Panc1 (cell line): ENCODE measurements at regions not wholly inside any gene's neighbourhood (a gene's known extent, or its start where the extent isn't known, plus 50 kb on each side); places are given as distances from the start of the nearest gene placed in this dataset.

Experiments
- ATAC-seq: fragments of 200-7000 bp; cut with Tn5 transposase; 2 replicates; pipeline ENCODE4 v1.9.1; 2020; ENCODE audit warnings: mild to moderate bottlenecking, moderate library complexity
- BruUV-seq: library from RNA; stranded (reverse); fragments of 400-500 nt; replicated peaks from 2 replicates; lab custom pipeline; 2021; lab: Mats Ljungman, UMichigan
- CTCF ChIA-PET: fragments of 300-600 bp; sonication (Branson Sonifier 250); formaldehyde crosslinking; loops from one replicate; lab custom pipeline; 2022; ENCODE audit warnings: antibody characterized with exemption; lab: Charles Lee
- POLR2A ChIA-PET: fragments of 300-600 bp; sonication (Branson Sonifier 250); formaldehyde crosslinking; loops from one replicate; lab custom pipeline; 2022; ENCODE audit warnings: antibody characterized with exemption; lab: Charles Lee
- DNase-seq: peaks from one replicate; pipeline ENCODE4 v3.0.0-alpha.2; 2010; ENCODE audit warnings: low read depth, low spot score
- H3K27ac ChIP-seq: 2 replicates; pipeline ENCODE4 v1.5.1; 2011; ENCODE audit warnings: mild to moderate bottlenecking, low read length, inconsistent platforms
- H3K27me3 ChIP-seq: fragments of 200-500 bp; sonication (Bioruptor generic); 2 replicates; pipeline ENCODE4 v1.6.0; 2014; ENCODE audit warnings: low read length, inconsistent platforms; ENCODE audit not compliant: control insufficient read depth, insufficient read depth
- H3K36me3 ChIP-seq: fragments of 200-500 bp; sonication (Bioruptor generic); 2 replicates; pipeline ENCODE4 v1.5.1; 2014; ENCODE audit warnings: inconsistent platforms, mild to moderate bottlenecking, low read length, moderate library complexity; ENCODE audit not compliant: control insufficient read depth, insufficient read depth
- H3K4me1 ChIP-seq: 2 replicates; pipeline ENCODE4 v1.5.1; 2011; ENCODE audit warnings: inconsistent platforms, mild to moderate bottlenecking, low read length, moderate library complexity; ENCODE audit not compliant: control insufficient read depth, insufficient read depth
- H3K4me3 ChIP-seq, 2 experiments: 2 replicates each; pipeline ENCODE4 v1.5.1; 2011 to 2012; ENCODE audit warnings: low read depth in 2 of 2, low read length in 2 of 2, mild to moderate bottlenecking in 2 of 2, inconsistent platforms in 1 of 2, moderate library complexity in 1 of 2
- H3K9me3 ChIP-seq: fragments of 200-500 bp; sonication (Bioruptor generic); 2 replicates; pipeline ENCODE4 v1.5.1; 2014; ENCODE audit warnings: low read depth, mild to moderate bottlenecking, inconsistent platforms, low read length, moderate library complexity; ENCODE audit not compliant: control insufficient read depth, insufficient read depth
- CTCF ChIP-seq: fragments of 450-650 bp; IDR thresholded peaks from 2 replicates; pipeline ENCODE4 v1.5.1; 2017; ENCODE audit warnings: mild to moderate bottlenecking
- POLR2AphosphoS5 ChIP-seq: IDR thresholded peaks from 2 replicates; pipeline ENCODE4 v1.6.1; 2012; ENCODE audit warnings: mild to moderate bottlenecking, low read depth, low read length, moderate library complexity
- REST ChIP-seq, 2 experiments: IDR thresholded peaks; 2 replicates each; pipeline ENCODE4 v1.6.1; 2011 to 2012; ENCODE audit warnings: low read depth in 2 of 2, control low read depth in 1 of 2, low read length in 1 of 2, mild to moderate bottlenecking in 1 of 2, moderate library complexity in 1 of 2; ENCODE audit not compliant: insufficient read depth in 1 of 2
- SIN3A ChIP-seq: IDR thresholded peaks from 2 replicates; pipeline ENCODE4 v1.6.1; 2012; ENCODE audit warnings: low read depth, mild to moderate bottlenecking, low read length, moderate library complexity, borderline replicate concordance; ENCODE audit not compliant: insufficient read depth
- TCF7L2 ChIP-seq: IDR thresholded peaks from 2 replicates; pipeline ENCODE4 v1.6.1; 2011; ENCODE audit warnings: mild to moderate bottlenecking, low read depth, low read length, inconsistent platforms
- in situ Hi-C: cut with HindIII; loops from 2 replicates; pipeline ENCODE4 v1.10.0; 2016; ENCODE audit warnings: low sequenced_read_pairs, low pct_unique_long_range_greater_than_20kb
- intact Hi-C: fragments of 100-400 bp; cut with micrococcal nuclease; formaldehyde crosslinking; loops from one replicate; pipeline ENCODE4 v1.10.0; 2022; ENCODE audit not compliant: unreplicated experiment

GRCh38 chr10:3290550-3290949 lies 118.0 kb upstream of the PITRM1 start:
- no TSS peak for BruUV-seq
- H3K9me3 ChIP-seq = no peaks in the 10 kb centered on the region
- no peak for ATAC-seq
- CTCF ChIA-PET = no interaction called here
- no peak for DNase-seq
- TF ChIP-seq REST (IDR thresholded peaks at IDR 0.05; ENCODE audit: insufficient read depth in 1 of 2, low read depth in 2 of 2, low read length in 1 of 2) (no peak), SIN3A (no peak), CTCF (no peak), POLR2AphosphoS5 (no peak), TCF7L2 (no peak)
- H3K4me3 ChIP-seq = no peak overlapping the region
- no peaks in the 10 kb centered on the region for H3K36me3 ChIP-seq
- intact Hi-C loops (no loop called here), in situ Hi-C loops (no loop called here)
- H3K27me3 ChIP-seq = no peaks in the 10 kb centered on the region
- H3K27ac ChIP-seq = no peak overlapping the region
- POLR2A ChIA-PET = no interaction called here
- no peaks in the 10 kb centered on the region for H3K4me1 ChIP-seq

- Histone ChIP-seq H3K4me1 (no peaks in the 10 kb centered on the region), H3K27ac (no peak overlapping the region), H3K36me3 (no peaks in the 10 kb centered on the region), H3K9me3 (no peaks in the 10 kb centered on the region), H3K4me3 (no peak overlapping the region), H3K27me3 (no peaks in the 10 kb centered on the region)
- BruUV-seq = no TSS peak
- no peak for ATAC-seq
- TF ChIP-seq POLR2AphosphoS5 (no peak), REST (IDR thresholded peaks at IDR 0.05; ENCODE audit: insufficient read depth in 1 of 2, low read depth in 2 of 2, low read length in 1 of 2) (no peak), CTCF (no peak), TCF7L2 (no peak), SIN3A (no peak)
- in situ Hi-C loops (no loop called here), intact Hi-C loops (no loop called here)
- POLR2A ChIA-PET = no interaction called here
- DNase-seq = no peak
- CTCF ChIA-PET = interaction anchor here (0.7 kb wide), 1 partner anchor 136 kb away, joined by 3 read pairs; no protein-coding TSS in a partner anchor
Measured at GRCh38 chr10:3287572-3288445, 115.2 kb upstream of the PITRM1 start.
